MM.1S (cell line): ENCODE measurements at regions not wholly inside any gene's neighbourhood (a gene's known extent, or its start where the extent isn't known, plus 50 kb on each side); places are given as distances from the start of the nearest gene placed in this dataset.

Source experiments
- EZH2 ChIP-seq: fragments of 300-600 bp; sonication (generic); optimal IDR thresholded peaks from 2 replicates; pipeline ENCODE3; 2017; ENCODE audit warnings: low read depth, mild to moderate bottlenecking, antibody characterized with exemption, low read length, mixed read lengths
- EZH2phosphoT487 ChIP-seq: fragments of 300-600 bp; sonication (generic); IDR thresholded peaks from 2 replicates; pipeline ENCODE4 v1.6.1; 2018; ENCODE audit warnings: antibody characterized with exemption, low read length
- TF ChIP-seq, protein P1 (sequence below): fragments of 300-600 bp; sonication (generic); IDR thresholded peaks from 2 replicates; pipeline ENCODE4 v1.5.1; 2016; ENCODE audit warnings: antibody characterized with exemption, low read length, mixed read lengths

DNA sequence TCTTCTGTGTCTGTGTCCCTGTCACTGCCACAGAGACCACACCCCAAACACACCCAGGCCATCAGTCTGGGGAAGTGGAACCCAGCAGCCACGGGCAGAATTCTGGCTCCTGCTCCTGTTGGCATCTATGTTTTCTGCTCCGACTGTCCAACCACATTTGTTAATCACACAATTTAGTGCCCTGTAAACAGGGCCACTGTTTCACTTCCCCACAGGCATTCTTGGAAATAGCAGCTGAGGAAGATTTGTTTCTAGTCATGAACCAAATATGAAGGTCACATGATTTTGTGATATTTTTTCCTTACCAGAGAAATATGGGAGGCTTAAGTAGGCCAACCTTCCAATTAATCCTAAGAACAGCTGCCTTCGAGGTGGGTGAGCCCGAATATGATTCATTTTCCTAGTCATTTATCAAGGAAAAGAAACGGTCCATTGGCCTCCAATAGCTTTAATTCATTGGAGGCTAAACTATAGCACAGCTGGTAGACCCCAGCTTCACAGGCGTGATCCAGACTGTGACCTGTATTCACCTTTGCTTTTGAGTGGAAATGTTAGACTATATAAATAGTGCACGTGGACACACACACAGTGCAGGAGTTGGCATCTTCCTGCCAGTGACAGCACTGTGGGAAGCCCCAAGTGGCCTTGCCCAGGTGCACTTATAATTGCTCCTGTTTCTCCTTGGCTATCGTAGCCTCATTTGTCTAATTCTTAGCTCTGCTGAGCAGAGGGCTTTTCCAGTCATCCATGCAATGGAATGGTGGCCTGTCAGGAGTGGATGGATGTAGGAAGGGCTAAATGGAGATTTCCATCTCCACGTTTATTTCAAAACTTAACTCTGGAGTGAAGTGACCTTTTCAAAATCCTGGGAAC lies 267.9 kb downstream of the LPIN1 start:
- TF ChIP-seq, protein P1, sequence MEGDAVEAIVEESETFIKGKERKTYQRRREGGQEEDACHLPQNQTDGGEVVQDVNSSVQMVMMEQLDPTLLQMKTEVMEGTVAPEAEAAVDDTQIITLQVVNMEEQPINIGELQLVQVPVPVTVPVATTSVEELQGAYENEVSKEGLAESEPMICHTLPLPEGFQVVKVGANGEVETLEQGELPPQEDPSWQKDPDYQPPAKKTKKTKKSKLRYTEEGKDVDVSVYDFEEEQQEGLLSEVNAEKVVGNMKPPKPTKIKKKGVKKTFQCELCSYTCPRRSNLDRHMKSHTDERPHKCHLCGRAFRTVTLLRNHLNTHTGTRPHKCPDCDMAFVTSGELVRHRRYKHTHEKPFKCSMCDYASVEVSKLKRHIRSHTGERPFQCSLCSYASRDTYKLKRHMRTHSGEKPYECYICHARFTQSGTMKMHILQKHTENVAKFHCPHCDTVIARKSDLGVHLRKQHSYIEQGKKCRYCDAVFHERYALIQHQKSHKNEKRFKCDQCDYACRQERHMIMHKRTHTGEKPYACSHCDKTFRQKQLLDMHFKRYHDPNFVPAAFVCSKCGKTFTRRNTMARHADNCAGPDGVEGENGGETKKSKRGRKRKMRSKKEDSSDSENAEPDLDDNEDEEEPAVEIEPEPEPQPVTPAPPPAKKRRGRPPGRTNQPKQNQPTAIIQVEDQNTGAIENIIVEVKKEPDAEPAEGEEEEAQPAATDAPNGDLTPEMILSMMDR = no peak
- no peak for TF ChIP-seq EZH2phosphoT487
- no peak for TF ChIP-seq EZH2
